Bronchial epithelial cell (primary cell): ENCODE measurements at regions not wholly inside any gene's neighbourhood (a gene's known extent, or its start where the extent isn't known, plus 50 kb on each side); places are given as distances from the start of the nearest gene placed in this dataset.

ENCODE experiments used
- DNase-seq: peaks from one replicate; pipeline ENCODE4 v3.0.0-alpha.2; 2010; ENCODE audit warnings: low read depth
- FAIRE-seq: peaks from 2 replicates; lab custom pipeline; 2011; peaks lifted over from hg19 to GRCh38; lab: Jason Lieb, UNC
- H3K27me3 ChIP-seq: 2 replicates; pipeline ENCODE4 v1.5.1; 2011; ENCODE audit warnings: low read length; ENCODE audit not compliant: control insufficient read depth, insufficient read depth
- H3K36me3 ChIP-seq: 2 replicates; pipeline ENCODE4 v1.5.1; 2011; ENCODE audit warnings: low read length; ENCODE audit not compliant: control insufficient read depth, insufficient read depth
- H3K4me3 ChIP-seq: 2 replicates; pipeline ENCODE4 v1.5.1; 2011; ENCODE audit warnings: mild to moderate bottlenecking, low read depth, low read length, control low read depth
- CTCF ChIP-seq: IDR thresholded peaks from 2 replicates; pipeline ENCODE4 v1.5.1; 2011; ENCODE audit warnings: mild to moderate bottlenecking, moderate library complexity, low read length, control low read depth, inconsistent platforms; ENCODE audit not compliant: insufficient read depth, severe bottlenecking

- Histone ChIP-seq H3K27me3 (no peaks in the 10 kb centered on the region), H3K4me3 (no peak overlapping the region), H3K36me3 (no peaks in the 10 kb centered on the region)
- TF ChIP-seq CTCF: no peak
- FAIRE-seq (no peak), DNase-seq (no peak)
Measured at GRCh38 chr4:104944596-104944995, 202.1 kb upstream of the TET2 start.

GRCh38 chr4:104964410-104965175 is 182.1 kb upstream of the TET2 start:
- DNase-seq (no peak), FAIRE-seq (no peak)
- TF ChIP-seq CTCF: no peak
- no peaks in the 10 kb centered on the region for H3K27me3 ChIP-seq
- H3K36me3 ChIP-seq: no peaks in the 10 kb centered on the region
- no peak overlapping the region for H3K4me3 ChIP-seq

GRCh38 chr4:104966349-104967033 is 180.2 kb upstream of the TET2 start:
- no peaks in the 10 kb centered on the region for H3K27me3 ChIP-seq
- no peak overlapping the region for H3K4me3 ChIP-seq
- H3K36me3 ChIP-seq: no peaks in the 10 kb centered on the region
- no peak for TF ChIP-seq CTCF
- FAIRE-seq (no peak), DNase-seq (peak; percentile 82)

GRCh38 chr4:104967034-104967401 is 179.7 kb upstream of the TET2 start:
- TF ChIP-seq CTCF: no peak
- DNase-seq (peak; percentile 78), FAIRE-seq (no peak)
- no peak overlapping the region for H3K4me3 ChIP-seq
- no peaks in the 10 kb centered on the region for H3K27me3 ChIP-seq
- no peaks in the 10 kb centered on the region for H3K36me3 ChIP-seq

GRCh38 chr4:104969394-104970082 is 177.1 kb upstream of the TET2 start:
- Histone ChIP-seq H3K27me3 (no peaks in the 10 kb centered on the region), H3K4me3 (no peak overlapping the region), H3K36me3 (no peaks in the 10 kb centered on the region)
- no peak for TF ChIP-seq CTCF
- FAIRE-seq (no peak), DNase-seq (peak; percentile 35)
